ENCODE measurements at regions not wholly inside any gene's neighbourhood (a gene's known extent, or its start where the extent isn't known, plus 50 kb on each side); places are given as distances from the start of the nearest gene placed in this dataset.
"Not testable (repeated sequence)": the region's sequence is repeated elsewhere in the genome, so short reads cannot be mapped to it uniquely, and the experiment has no call there.

- no peak for DNase-seq
Observed at GRCh38 chr9:30089428-30089827, 2295.0 kb upstream of the ACO1 start.

- DNase-seq, result no peak
Observed at GRCh38 chr9:30103647-30104394, 2280.6 kb upstream of the ACO1 start.

GRCh38 chr9:30107134-30107533 is 2277.3 kb upstream of the ACO1 start:
- not testable (repeated sequence) for DNase-seq

GRCh38 chr9:30116673-30117217 is 2267.7 kb upstream of the ACO1 start:
- no peak for DNase-seq

- no peak for DNase-seq
Observed at GRCh38 chr9:30120666-30121065, 2263.8 kb upstream of the ACO1 start.

GRCh38 chr9:30121611-30122010 is 2262.8 kb upstream of the ACO1 start:
- no peak for DNase-seq

- DNase-seq, result no peak
Observed at GRCh38 chr9:30125881-30126280, 2258.6 kb upstream of the ACO1 start.

- no peak for DNase-seq
Observed at GRCh38 chr9:30127371-30127770, 2257.1 kb upstream of the ACO1 start.

- no peak for DNase-seq
Observed at GRCh38 chr9:30140407-30140806, 2244.0 kb upstream of the ACO1 start.

GRCh38 chr9:30160570-30160969 is 2223.9 kb upstream of the ACO1 start:
- no peak for DNase-seq

GRCh38 chr9:30172206-30172605 is 2212.2 kb upstream of the ACO1 start:
- DNase-seq, result no peak

- DNase-seq, result no peak
Observed at GRCh38 chr9:30178610-30179009, 2205.8 kb upstream of the ACO1 start.

GRCh38 chr9:30193421-30193820 is 2191.0 kb upstream of the ACO1 start:
- DNase-seq, result no peak

GRCh38 chr9:30196941-30197340 is 2187.5 kb upstream of the ACO1 start:
- DNase-seq, result no peak

GRCh38 chr9:30197453-30197852 is 2187.0 kb upstream of the ACO1 start:
- no peak for DNase-seq

GRCh38 chr9:30197954-30198353 is 2186.5 kb upstream of the ACO1 start:
- no peak for DNase-seq

- DNase-seq, result no peak
Observed at GRCh38 chr9:30198463-30199309, 2185.8 kb upstream of the ACO1 start.

GRCh38 chr9:30201024-30201423 is 2183.4 kb upstream of the ACO1 start:
- DNase-seq, result no peak

GRCh38 chr9:30235068-30235467 is 2149.4 kb upstream of the ACO1 start:
- DNase-seq, result no peak

GRCh38 chr9:30235564-30235963 is 2148.9 kb upstream of the ACO1 start:
- no peak for DNase-seq

- no peak for DNase-seq
Observed at GRCh38 chr9:30239878-30240277, 2144.6 kb upstream of the ACO1 start.

- DNase-seq, result no peak
Observed at GRCh38 chr9:30243467-30243866, 2141.0 kb upstream of the ACO1 start.

- peak; percentile 32 to 34 for DNase-seq
Observed at GRCh38 chr9:30244877-30245276, 2139.6 kb upstream of the ACO1 start.

- DNase-seq, result no peak
Observed at GRCh38 chr9:30250872-30251271, 2133.6 kb upstream of the ACO1 start.
